Esophagus muscularis mucosa (tissue), 3 donors: ENCODE measurements at regions not wholly inside any gene's neighbourhood (a gene's known extent, or its start where the extent isn't known, plus 50 kb on each side); places are given as distances from the start of the nearest gene placed in this dataset.

ENCODE experiments used
- CTCF ChIP-seq, 3 experiments: fragments of 200-600 bp in 2 of 3; fragments of 450-650 bp in 1 of 3; sonication (generic) in 2 of 3; IDR thresholded peaks; one replicate each; pipeline ENCODE4 v1.5.1; 2017 to 2019; ENCODE audit warnings: antibody characterized with exemption in 3 of 3, mild to moderate bottlenecking in 2 of 3, moderate library complexity in 1 of 3
- POLR2A ChIP-seq: fragments of 450-650 bp; IDR thresholded peaks from one replicate; pipeline ENCODE4 v1.6.1; 2017; ENCODE audit warnings: antibody characterized with exemption, moderate library complexity, mild to moderate bottlenecking, low read depth

GRCh38 chr3:168844472-168844871 lies 748.7 kb upstream of the GOLIM4 start:
- TF ChIP-seq POLR2A = no peak
- no peak for TF ChIP-seq CTCF (IDR thresholded peaks at IDR 0.05)
